ENCODE measurements at regions not wholly inside any gene's neighbourhood (a gene's known extent, or its start where the extent isn't known, plus 50 kb on each side); places are given as distances from the start of the nearest gene placed in this dataset.

DNA sequence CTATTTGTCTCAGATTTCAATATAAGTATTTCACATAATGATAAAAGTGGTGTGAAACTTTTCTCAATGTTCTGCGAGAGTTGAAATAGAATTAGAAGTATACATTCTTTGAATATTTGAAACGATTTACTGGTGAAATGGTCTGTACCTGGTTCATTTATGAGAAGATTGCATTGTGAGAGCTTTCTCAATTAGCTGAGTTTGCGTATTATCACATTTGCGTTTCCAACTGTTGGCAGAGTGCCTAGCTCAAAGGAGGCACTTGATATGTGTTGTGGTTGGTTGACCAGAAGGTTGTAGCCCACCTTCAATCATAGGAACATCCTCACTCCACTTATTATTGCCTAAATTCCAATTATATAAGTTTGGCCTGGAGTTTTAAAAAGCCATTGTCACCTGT, 58.8 kb upstream of the EXOC2 start:
- TF ChIP-seq, protein P1, sequence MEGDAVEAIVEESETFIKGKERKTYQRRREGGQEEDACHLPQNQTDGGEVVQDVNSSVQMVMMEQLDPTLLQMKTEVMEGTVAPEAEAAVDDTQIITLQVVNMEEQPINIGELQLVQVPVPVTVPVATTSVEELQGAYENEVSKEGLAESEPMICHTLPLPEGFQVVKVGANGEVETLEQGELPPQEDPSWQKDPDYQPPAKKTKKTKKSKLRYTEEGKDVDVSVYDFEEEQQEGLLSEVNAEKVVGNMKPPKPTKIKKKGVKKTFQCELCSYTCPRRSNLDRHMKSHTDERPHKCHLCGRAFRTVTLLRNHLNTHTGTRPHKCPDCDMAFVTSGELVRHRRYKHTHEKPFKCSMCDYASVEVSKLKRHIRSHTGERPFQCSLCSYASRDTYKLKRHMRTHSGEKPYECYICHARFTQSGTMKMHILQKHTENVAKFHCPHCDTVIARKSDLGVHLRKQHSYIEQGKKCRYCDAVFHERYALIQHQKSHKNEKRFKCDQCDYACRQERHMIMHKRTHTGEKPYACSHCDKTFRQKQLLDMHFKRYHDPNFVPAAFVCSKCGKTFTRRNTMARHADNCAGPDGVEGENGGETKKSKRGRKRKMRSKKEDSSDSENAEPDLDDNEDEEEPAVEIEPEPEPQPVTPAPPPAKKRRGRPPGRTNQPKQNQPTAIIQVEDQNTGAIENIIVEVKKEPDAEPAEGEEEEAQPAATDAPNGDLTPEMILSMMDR (conservative IDR thresholded peaks at IDR 0.05 in 1 of 2, IDR thresholded peaks at IDR 0.05 in 1 of 2; ENCODE audit: extremely low read depth in 1 of 2, insufficient read depth in 1 of 2, low read depth in 1 of 2, low read length in 2 of 2): no peak
- no peak for TF ChIP-seq EZH2 (IDR thresholded peaks at IDR 0.05; ENCODE audit: borderline replicate concordance, low read length)

Data from mammary epithelial cell (primary cell).